HepG2 (cell line): ENCODE measurements at regions not wholly inside any gene's neighbourhood (a gene's known extent, or its start where the extent isn't known, plus 50 kb on each side); places are given as distances from the start of the nearest gene placed in this dataset.

ENCODE experiments used
- AGO1 ChIP-seq: fragments of 200-400 bp; formaldehyde crosslinking; IDR thresholded peaks from 2 replicates; pipeline ENCODE4 v1.6.1; 2017; ENCODE audit warnings: mild to moderate bottlenecking, low read depth, low read length, moderate library complexity; ENCODE audit not compliant: poor library complexity, severe bottlenecking
- SATB2 ChIP-seq: sonication (generic); formaldehyde crosslinking; IDR thresholded peaks from 2 replicates; pipeline ENCODE4 v1.5.0; 2020; ENCODE audit warnings: missing genetic modification reagents
- ZNF569 ChIP-seq: sonication (generic); formaldehyde crosslinking; IDR thresholded peaks from 2 replicates; pipeline ENCODE4 v1.5.0; 2020; ENCODE audit warnings: mild to moderate bottlenecking, missing genetic modification reagents, moderate library complexity, borderline replicate concordance
- TF ChIP-seq, protein P1 (sequence below): sonication (generic); formaldehyde crosslinking; conservative IDR thresholded peaks from 2 replicates; pipeline ENCODE4 v1.8.0; 2022; ENCODE audit warnings: mild to moderate bottlenecking, moderate library complexity, missing genetic modification reagents
- TF ChIP-seq, protein P2 (sequence below): sonication (generic); formaldehyde crosslinking; conservative IDR thresholded peaks from 2 replicates; pipeline ENCODE4 v1.4.0; 2020; ENCODE audit warnings: mild to moderate bottlenecking, missing genetic modification reagents, moderate library complexity
- TF ChIP-seq, protein P3 (sequence below): sonication (generic); formaldehyde crosslinking; IDR thresholded peaks from one replicate; pipeline ENCODE4 v1.5.1; 2020; ENCODE audit warnings: mild to moderate bottlenecking, missing genetic modification reagents; ENCODE audit errors: not compliant biosample characterization

DNA sequence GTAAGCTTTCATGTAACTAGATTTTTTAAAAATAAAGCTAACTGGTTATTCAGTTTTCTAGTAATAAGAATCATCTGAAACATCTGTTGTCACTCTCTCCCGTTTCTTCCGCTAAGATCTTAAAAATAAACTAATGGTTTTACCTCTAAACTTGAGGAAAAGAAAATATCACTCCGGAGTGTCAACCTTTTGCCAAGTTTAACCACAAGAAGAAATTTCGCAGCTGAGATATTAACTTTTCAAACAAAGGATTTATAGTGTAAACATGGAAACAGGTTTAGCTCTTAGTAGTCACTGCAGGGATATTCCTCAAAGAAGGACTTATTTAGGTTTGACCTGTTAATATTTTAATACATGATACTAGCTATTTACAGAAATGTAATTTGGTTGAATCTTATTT lies 954.9 kb downstream of the ADGRL2 start (continued):
- TF ChIP-seq, protein P1, sequence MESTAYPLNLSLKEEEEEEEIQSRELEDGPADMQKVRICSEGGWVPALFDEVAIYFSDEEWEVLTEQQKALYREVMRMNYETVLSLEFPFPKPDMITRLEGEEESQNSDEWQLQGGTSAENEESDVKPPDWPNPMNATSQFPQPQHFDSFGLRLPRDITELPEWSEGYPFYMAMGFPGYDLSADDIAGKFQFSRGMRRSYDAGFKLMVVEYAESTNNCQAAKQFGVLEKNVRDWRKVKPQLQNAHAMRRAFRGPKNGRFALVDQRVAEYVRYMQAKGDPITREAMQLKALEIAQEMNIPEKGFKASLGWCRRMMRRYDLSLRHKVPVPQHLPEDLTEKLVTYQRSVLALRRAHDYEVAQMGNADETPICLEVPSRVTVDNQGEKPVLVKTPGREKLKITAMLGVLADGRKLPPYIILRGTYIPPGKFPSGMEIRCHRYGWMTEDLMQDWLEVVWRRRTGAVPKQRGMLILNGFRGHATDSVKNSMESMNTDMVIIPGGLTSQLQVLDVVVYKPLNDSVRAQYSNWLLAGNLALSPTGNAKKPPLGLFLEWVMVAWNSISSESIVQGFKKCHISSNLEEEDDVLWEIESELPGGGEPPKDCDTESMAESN (CRISPR knock-in tag) = no peak
- TF ChIP-seq, protein P2, sequence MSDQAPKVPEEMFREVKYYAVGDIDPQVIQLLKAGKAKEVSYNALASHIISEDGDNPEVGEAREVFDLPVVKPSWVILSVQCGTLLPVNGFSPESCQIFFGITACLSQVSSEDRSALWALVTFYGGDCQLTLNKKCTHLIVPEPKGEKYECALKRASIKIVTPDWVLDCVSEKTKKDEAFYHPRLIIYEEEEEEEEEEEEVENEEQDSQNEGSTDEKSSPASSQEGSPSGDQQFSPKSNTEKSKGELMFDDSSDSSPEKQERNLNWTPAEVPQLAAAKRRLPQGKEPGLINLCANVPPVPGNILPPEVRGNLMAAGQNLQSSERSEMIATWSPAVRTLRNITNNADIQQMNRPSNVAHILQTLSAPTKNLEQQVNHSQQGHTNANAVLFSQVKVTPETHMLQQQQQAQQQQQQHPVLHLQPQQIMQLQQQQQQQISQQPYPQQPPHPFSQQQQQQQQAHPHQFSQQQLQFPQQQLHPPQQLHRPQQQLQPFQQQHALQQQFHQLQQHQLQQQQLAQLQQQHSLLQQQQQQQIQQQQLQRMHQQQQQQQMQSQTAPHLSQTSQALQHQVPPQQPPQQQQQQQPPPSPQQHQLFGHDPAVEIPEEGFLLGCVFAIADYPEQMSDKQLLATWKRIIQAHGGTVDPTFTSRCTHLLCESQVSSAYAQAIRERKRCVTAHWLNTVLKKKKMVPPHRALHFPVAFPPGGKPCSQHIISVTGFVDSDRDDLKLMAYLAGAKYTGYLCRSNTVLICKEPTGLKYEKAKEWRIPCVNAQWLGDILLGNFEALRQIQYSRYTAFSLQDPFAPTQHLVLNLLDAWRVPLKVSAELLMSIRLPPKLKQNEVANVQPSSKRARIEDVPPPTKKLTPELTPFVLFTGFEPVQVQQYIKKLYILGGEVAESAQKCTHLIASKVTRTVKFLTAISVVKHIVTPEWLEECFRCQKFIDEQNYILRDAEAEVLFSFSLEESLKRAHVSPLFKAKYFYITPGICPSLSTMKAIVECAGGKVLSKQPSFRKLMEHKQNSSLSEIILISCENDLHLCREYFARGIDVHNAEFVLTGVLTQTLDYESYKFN = no peak
- TF ChIP-seq, protein P3, sequence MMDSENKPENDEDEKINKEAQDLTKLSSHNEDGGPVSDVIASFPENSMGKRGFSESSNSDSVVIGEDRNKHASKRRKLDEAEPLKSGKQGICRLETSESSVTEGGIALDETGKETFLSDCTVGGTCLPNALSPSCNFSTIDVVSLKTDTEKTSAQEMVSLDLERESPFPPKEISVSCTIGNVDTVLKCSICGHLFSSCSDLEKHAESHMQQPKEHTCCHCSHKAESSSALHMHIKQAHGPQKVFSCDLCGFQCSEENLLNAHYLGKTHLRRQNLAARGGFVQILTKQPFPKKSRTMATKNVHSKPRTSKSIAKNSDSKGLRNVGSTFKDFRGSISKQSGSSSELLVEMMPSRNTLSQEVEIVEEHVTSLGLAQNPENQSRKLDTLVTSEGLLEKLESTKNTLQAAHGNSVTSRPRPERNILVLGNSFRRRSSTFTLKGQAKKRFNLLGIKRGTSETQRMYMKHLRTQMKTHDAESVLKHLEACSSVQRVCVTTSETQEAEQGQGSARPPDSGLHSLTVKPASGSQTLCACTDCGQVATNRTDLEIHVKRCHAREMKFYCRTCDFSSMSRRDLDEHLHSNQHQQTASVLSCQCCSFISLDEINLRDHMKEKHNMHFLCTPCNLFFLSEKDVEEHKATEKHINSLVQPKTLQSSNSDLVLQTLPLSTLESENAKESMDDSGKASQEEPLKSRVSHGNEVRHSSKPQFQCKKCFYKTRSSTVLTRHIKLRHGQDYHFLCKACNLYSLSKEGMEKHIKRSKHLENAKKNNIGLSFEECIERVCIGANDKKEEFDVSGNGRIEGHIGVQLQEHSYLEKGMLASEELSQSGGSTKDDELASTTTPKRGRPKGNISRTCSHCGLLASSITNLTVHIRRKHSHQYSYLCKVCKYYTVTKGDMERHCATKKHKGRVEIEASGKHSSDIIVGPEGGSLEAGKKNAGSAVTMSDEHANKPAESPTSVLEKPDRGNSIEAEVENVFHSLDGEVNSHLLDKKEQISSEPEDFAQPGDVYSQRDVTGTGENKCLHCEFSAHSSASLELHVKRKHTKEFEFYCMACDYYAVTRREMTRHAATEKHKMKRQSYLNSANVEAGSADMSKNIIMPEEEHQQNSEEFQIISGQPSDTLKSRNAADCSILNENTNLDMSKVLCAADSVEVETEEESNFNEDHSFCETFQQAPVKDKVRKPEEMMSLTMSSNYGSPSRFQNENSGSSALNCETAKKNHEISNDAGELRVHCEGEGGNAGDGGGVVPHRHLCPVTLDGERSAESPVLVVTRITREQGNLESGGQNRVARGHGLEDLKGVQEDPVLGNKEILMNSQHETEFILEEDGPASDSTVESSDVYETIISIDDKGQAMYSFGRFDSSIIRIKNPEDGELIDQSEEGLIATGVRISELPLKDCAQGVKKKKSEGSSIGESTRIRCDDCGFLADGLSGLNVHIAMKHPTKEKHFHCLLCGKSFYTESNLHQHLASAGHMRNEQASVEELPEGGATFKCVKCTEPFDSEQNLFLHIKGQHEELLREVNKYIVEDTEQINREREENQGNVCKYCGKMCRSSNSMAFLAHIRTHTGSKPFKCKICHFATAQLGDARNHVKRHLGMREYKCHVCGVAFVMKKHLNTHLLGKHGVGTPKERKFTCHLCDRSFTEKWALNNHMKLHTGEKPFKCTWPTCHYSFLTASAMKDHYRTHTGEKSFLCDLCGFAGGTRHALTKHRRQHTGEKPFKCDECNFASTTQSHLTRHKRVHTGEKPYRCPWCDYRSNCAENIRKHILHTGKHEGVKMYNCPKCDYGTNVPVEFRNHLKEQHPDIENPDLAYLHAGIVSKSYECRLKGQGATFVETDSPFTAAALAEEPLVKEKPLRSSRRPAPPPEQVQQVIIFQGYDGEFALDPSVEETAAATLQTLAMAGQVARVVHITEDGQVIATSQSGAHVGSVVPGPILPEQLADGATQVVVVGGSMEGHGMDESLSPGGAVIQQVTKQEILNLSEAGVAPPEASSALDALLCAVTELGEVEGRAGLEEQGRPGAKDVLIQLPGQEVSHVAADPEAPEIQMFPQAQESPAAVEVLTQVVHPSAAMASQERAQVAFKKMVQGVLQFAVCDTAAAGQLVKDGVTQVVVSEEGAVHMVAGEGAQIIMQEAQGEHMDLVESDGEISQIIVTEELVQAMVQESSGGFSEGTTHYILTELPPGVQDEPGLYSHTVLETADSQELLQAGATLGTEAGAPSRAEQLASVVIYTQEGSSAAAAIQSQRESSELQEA (CRISPR knock-in tag) = no peak
- no peak for TF ChIP-seq SATB2 (CRISPR knock-in tag)
- TF ChIP-seq AGO1 = no peak
- no peak for TF ChIP-seq ZNF569 (CRISPR knock-in tag)
